OCI-LY7 (cell line): ENCODE measurements at regions not wholly inside any gene's neighbourhood (a gene's known extent, or its start where the extent isn't known, plus 50 kb on each side); places are given as distances from the start of the nearest gene placed in this dataset.

Experiments used
- BruUV-seq: library from RNA; stranded (reverse); fragments of 400-500 nt; replicated peaks from 2 replicates; lab custom pipeline; 2021; lab: Mats Ljungman, UMichigan
- CTCF ChIA-PET: fragments of 300-600 bp; sonication (Branson Sonifier 250); formaldehyde crosslinking; loops from one replicate; lab custom pipeline; 2022; ENCODE audit warnings: antibody characterized with exemption; ENCODE audit not compliant: unreplicated experiment; lab: Charles Lee
- POLR2A ChIA-PET: fragments of 300-600 bp; sonication (Branson Sonifier 250); formaldehyde crosslinking; loops from one replicate; lab custom pipeline; 2022; ENCODE audit warnings: antibody characterized with exemption; lab: Charles Lee
- DNase-seq: peaks from one replicate; pipeline ENCODE4 v3.0.0-alpha.2; 2015; ENCODE audit warnings: low spot score
- H2AFZ ChIP-seq: fragments of 200-600 bp; sonication (generic), shearing (Covaris generic); 2 replicates; pipeline ENCODE4 v1.6.1; 2014; ENCODE audit warnings: mild to moderate bottlenecking, antibody characterized with exemption, low read length, moderate library complexity
- H3K27ac ChIP-seq: fragments of 200-600 bp; sonication (generic); 2 replicates; pipeline ENCODE4 v1.5.1; 2014; ENCODE audit warnings: mixed run types, low read depth, mild to moderate bottlenecking, moderate library complexity, low read length, inconsistent platforms; ENCODE audit not compliant: poor library complexity, severe bottlenecking
- H3K36me3 ChIP-seq: fragments of 200-600 bp; sonication (generic); 2 replicates; pipeline ENCODE4 v1.6.1; 2014; ENCODE audit warnings: mild to moderate bottlenecking, antibody characterized with exemption, low read length, moderate library complexity, mixed read lengths; ENCODE audit not compliant: insufficient read depth
- H3K4me1 ChIP-seq: fragments of 200-600 bp; sonication (generic); 2 replicates; pipeline ENCODE4 v1.5.1; 2014; ENCODE audit warnings: mild to moderate bottlenecking, low read length; ENCODE audit not compliant: insufficient read depth, poor library complexity, severe bottlenecking
- H3K4me2 ChIP-seq: fragments of 200-600 bp; sonication (generic); 2 replicates; pipeline ENCODE4 v1.6.1; 2014; ENCODE audit warnings: mild to moderate bottlenecking, low read length
- H3K4me3 ChIP-seq: fragments of 200-600 bp; sonication (generic); 2 replicates; pipeline ENCODE4 v1.5.1; 2014; ENCODE audit warnings: mild to moderate bottlenecking, low read depth, low read length; ENCODE audit not compliant: poor library complexity, severe bottlenecking
- H3K79me2 ChIP-seq: fragments of 200-600 bp; sonication (generic); 2 replicates; pipeline ENCODE4 v1.6.1; 2016; ENCODE audit warnings: low read depth, mild to moderate bottlenecking, low read length, moderate library complexity, mixed read lengths; ENCODE audit not compliant: insufficient read depth
- H3K9me2 ChIP-seq: fragments of 200-600 bp; sonication (generic); 2 replicates; pipeline ENCODE4 v1.6.1; 2016; ENCODE audit warnings: mild to moderate bottlenecking, low read length, mixed read lengths; ENCODE audit not compliant: insufficient read depth
- H3K9me3 ChIP-seq: fragments of 200-600 bp; sonication (generic); 2 replicates; pipeline ENCODE4 v1.6.1; 2014; ENCODE audit warnings: mild to moderate bottlenecking, mixed run types, low read length, mixed read lengths
- H4K20me1 ChIP-seq: fragments of 200-600 bp; sonication (generic); 2 replicates; pipeline ENCODE4 v1.6.1; 2014; ENCODE audit warnings: mild to moderate bottlenecking, antibody characterized with exemption, low read length, moderate library complexity, mixed read lengths; ENCODE audit not compliant: insufficient read depth
- EZH2phosphoT487 ChIP-seq: fragments of 200-600 bp; sonication (generic); IDR thresholded peaks from 2 replicates; pipeline ENCODE4 v1.6.1; 2018; ENCODE audit warnings: low read depth, borderline replicate concordance, mild to moderate bottlenecking, mixed run types, antibody characterized with exemption, low read length, moderate library complexity, mixed read lengths
- intact Hi-C: fragments of 100-400 bp; cut with micrococcal nuclease; formaldehyde crosslinking; loops from one replicate; pipeline ENCODE4 v1.10.0; 2022; ENCODE audit not compliant: unreplicated experiment
- TF ChIP-seq, protein P1 (sequence below): fragments of 200-600 bp; sonication (generic); conservative IDR thresholded peaks from 2 replicates; pipeline ENCODE4 v1.5.1; 2014; ENCODE audit warnings: mild to moderate bottlenecking, antibody characterized with exemption, low read length, moderate library complexity, mixed read lengths

DNA sequence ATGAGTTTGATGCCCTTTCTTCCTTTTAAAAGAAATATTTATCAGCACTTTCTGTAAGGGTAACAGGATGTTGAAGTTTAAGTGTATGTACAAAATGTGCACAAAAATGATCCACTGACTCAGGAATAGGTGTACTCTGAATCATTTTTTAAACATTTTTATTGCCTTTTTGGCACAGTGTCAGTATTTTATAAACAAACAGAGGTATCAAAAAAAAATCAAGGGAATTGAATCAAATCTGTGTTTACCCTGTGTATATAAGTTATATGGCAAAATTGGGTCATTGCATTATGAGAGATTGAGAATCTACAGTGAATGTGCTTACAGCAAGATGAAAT lies 513.9 kb upstream of the NETO1 start:
- CTCF ChIA-PET: no interaction called here
- BruUV-seq: no TSS peak
- no peak overlapping the region for H3K27ac ChIP-seq

DNA sequence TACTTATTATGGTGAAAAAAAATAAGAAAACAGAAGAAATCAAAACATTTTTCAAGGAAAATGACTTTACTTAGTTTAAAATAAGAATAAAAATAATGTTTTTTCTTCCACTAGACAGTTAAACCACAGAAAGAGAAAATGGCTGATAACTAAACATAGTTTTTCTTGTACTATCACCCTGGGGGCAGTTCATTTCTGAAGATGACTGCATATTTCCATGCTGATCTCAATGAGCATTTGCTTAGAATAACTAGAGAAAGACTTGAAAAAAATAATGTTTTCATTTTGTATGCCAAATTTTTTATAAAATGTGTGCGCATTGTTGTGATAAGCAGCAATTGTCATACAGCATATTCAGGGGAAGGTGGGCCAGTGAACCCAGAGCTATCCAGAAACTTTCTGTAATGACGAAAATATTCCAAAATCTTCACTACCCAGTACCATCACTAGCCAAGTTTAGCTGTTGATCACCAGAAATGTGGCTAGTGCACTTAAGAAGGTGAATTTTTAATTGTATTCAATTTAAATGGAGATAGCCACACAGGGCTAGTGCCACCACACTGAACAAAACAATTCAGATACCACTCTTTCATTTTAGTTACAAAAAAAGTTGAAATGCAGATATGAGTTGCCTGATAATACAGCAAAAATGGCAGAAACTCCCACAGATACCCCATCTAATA lies 513.4 kb upstream of the NETO1 start:
- POLR2A ChIA-PET: no interaction called here
- H3K79me2 ChIP-seq: no peaks in the 10 kb centered on the region
- H3K4me3 ChIP-seq: no peak overlapping the region
- CTCF ChIA-PET: no interaction called here
- no peak overlapping the region for H2AFZ ChIP-seq
- no peaks in the 10 kb centered on the region for H3K9me3 ChIP-seq
- TF ChIP-seq, protein P1, sequence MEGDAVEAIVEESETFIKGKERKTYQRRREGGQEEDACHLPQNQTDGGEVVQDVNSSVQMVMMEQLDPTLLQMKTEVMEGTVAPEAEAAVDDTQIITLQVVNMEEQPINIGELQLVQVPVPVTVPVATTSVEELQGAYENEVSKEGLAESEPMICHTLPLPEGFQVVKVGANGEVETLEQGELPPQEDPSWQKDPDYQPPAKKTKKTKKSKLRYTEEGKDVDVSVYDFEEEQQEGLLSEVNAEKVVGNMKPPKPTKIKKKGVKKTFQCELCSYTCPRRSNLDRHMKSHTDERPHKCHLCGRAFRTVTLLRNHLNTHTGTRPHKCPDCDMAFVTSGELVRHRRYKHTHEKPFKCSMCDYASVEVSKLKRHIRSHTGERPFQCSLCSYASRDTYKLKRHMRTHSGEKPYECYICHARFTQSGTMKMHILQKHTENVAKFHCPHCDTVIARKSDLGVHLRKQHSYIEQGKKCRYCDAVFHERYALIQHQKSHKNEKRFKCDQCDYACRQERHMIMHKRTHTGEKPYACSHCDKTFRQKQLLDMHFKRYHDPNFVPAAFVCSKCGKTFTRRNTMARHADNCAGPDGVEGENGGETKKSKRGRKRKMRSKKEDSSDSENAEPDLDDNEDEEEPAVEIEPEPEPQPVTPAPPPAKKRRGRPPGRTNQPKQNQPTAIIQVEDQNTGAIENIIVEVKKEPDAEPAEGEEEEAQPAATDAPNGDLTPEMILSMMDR: no peak
- TF ChIP-seq EZH2phosphoT487: no peak
- DNase-seq: no peak
- BruUV-seq: no TSS peak
- intact Hi-C loops: no loop called here
- no peaks in the 10 kb centered on the region for H3K9me2 ChIP-seq
- no peak overlapping the region for H3K27ac ChIP-seq
- no peaks in the 10 kb centered on the region for H3K4me1 ChIP-seq
- no peaks in the 10 kb centered on the region for H3K36me3 ChIP-seq
- no peaks in the 10 kb centered on the region for H4K20me1 ChIP-seq
- H3K4me2 ChIP-seq: no peak overlapping the region

More for the DNA sequence above, 513.9 kb upstream of the NETO1 start:
- no peak overlapping the region for H3K4me3 ChIP-seq
- H3K9me2 ChIP-seq: no peaks in the 10 kb centered on the region
- no peaks in the 10 kb centered on the region for H3K4me1 ChIP-seq
- H4K20me1 ChIP-seq: no peaks in the 10 kb centered on the region
- DNase-seq: no peak
- POLR2A ChIA-PET: no interaction called here
- no peaks in the 10 kb centered on the region for H3K79me2 ChIP-seq
- no peak overlapping the region for H2AFZ ChIP-seq
- no peak overlapping the region for H3K4me2 ChIP-seq
- intact Hi-C loops: no loop called here
- H3K36me3 ChIP-seq: no peaks in the 10 kb centered on the region
- no peak for TF ChIP-seq EZH2phosphoT487
- TF ChIP-seq, protein P1: no peak
- H3K9me3 ChIP-seq: no peaks in the 10 kb centered on the region

DNA sequence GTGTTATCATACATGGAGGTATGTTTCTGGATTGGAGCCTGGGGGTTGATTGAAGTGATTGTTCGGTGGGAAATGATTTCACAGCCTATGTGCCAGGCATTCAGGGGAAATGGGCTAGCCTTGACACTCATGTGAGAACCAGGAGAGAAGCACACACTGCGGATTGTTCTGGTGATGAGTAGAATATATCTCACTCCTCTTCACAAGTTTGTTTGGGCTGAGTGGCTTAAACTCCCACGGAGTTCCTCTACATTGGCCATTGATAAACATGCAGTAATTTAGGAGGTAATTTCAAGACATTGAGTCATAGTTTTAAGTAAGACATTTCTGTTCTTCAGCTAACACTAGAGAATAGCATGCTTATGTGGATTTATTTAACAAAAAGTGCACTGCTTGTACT lies 498.9 kb upstream of the NETO1 start:
- intact Hi-C loops: no loop called here
- Histone ChIP-seq H3K9me3 (no peaks in the 10 kb centered on the region), H3K4me3 (no peak overlapping the region), H4K20me1 (no peaks in the 10 kb centered on the region), H3K4me2 (no peak overlapping the region), H3K79me2 (no peaks in the 10 kb centered on the region), H3K36me3 (no peaks in the 10 kb centered on the region), H3K9me2 (no peaks in the 10 kb centered on the region), H3K27ac (no peak overlapping the region), H2AFZ (no peak overlapping the region), H3K4me1 (no peaks in the 10 kb centered on the region)
- no TSS peak for BruUV-seq
- ChIA-PET CTCF (no interaction called here), POLR2A (no interaction called here)
- DNase-seq: no peak
- TF ChIP-seq EZH2phosphoT487: no peak
- TF ChIP-seq, protein P1: no peak
